ENCODE measurements at regions not wholly inside any gene's neighbourhood (a gene's known extent, or its start where the extent isn't known, plus 50 kb on each side); places are given as distances from the start of the nearest gene placed in this dataset.
"Not testable (repeated sequence)": the region's sequence is repeated elsewhere in the genome, so short reads cannot be mapped to it uniquely, and the experiment has no call there.

- H3K27me3 Mint-ChIP-seq, DNase-seq, H3K4me1 Mint-ChIP-seq, ATAC-seq, H3K9me3 Mint-ChIP-seq, H3K27ac Mint-ChIP-seq, H3K4me3 Mint-ChIP-seq: not testable (repeated sequence)
Measured at GRCh38 chr13:104493502-104493901, 1427.3 kb upstream of the SLC10A2 start.

GRCh38 chr13:104491916-104492315 is 1425.7 kb upstream of the SLC10A2 start:
- DNase-seq = no peak
- Mint-ChIP-seq H3K4me1 (no peaks in the 10 kb centered on the region), H3K9me3 (no peaks in the 10 kb centered on the region), H3K27me3 (no peaks in the 10 kb centered on the region), H3K4me3 (no peak overlapping the region), H3K27ac (no peak overlapping the region)
- no peak for ATAC-seq

- DNase-seq = no peak
- no peak overlapping the region for H3K4me3 Mint-ChIP-seq
- no peak for ATAC-seq
- no peaks in the 10 kb centered on the region for H3K27me3 Mint-ChIP-seq
- no peak overlapping the region for H3K27ac Mint-ChIP-seq
- no peaks in the 10 kb centered on the region for H3K9me3 Mint-ChIP-seq
- no peaks in the 10 kb centered on the region for H3K4me1 Mint-ChIP-seq
Measured at GRCh38 chr13:104487006-104487405, 1420.8 kb upstream of the SLC10A2 start.

- Mint-ChIP-seq H3K4me1 (no peaks in the 10 kb centered on the region), H3K27me3 (no peaks in the 10 kb centered on the region), H3K27ac (no peak overlapping the region), H3K4me3 (no peak overlapping the region), H3K9me3 (no peaks in the 10 kb centered on the region)
- no peak for DNase-seq
- ATAC-seq = no peak
Measured at GRCh38 chr13:104485571-104485970, 1419.4 kb upstream of the SLC10A2 start.

- peaks cover 12 to 18% of the 10 kb centered on the region in 2 donors for H3K9me3 Mint-ChIP-seq
- DNase-seq (no peak), ATAC-seq (no peak)
- no peak overlapping the region for H3K4me3 Mint-ChIP-seq
- no peak overlapping the region for H3K27ac Mint-ChIP-seq
- no peaks in the 10 kb centered on the region for H3K27me3 Mint-ChIP-seq
- H3K4me1 Mint-ChIP-seq = no peaks in the 10 kb centered on the region
Measured at GRCh38 chr13:104483631-104484030, 1417.4 kb upstream of the SLC10A2 start.

- no peak overlapping the region for H3K27ac Mint-ChIP-seq
- no peak overlapping the region for H3K4me3 Mint-ChIP-seq
- H3K9me3 Mint-ChIP-seq = peaks cover 12 to 26% of the 10 kb centered on the region in 2 donors
- DNase-seq = no peak
- H3K27me3 Mint-ChIP-seq = no peaks in the 10 kb centered on the region
- H3K4me1 Mint-ChIP-seq = no peaks in the 10 kb centered on the region
- ATAC-seq = no peak
Measured at GRCh38 chr13:104477261-104477660, 1411.0 kb upstream of the SLC10A2 start.

GRCh38 chr13:104473936-104474335 is 1407.7 kb upstream of the SLC10A2 start:
- no peak for DNase-seq
- Mint-ChIP-seq H3K27ac (no peak overlapping the region), H3K27me3 (no peaks in the 10 kb centered on the region), H3K4me3 (no peak overlapping the region), H3K9me3 (peaks cover 3 to 10% of the 10 kb centered on the region in 2 donors), H3K4me1 (no peaks in the 10 kb centered on the region)
- no peak for ATAC-seq

GRCh38 chr13:104466016-104466415 is 1399.8 kb upstream of the SLC10A2 start:
- Mint-ChIP-seq H3K27me3 (no peaks in the 10 kb centered on the region), H3K27ac (no peak overlapping the region), H3K9me3 (no peaks in the 10 kb centered on the region), H3K4me3 (no peak overlapping the region), H3K4me1 (no peaks in the 10 kb centered on the region)
- DNase-seq = no peak
- ATAC-seq = no peak

- ATAC-seq (no peak), DNase-seq (no peak)
- Mint-ChIP-seq H3K27me3 (no peaks in the 10 kb centered on the region), H3K4me1 (no peaks in the 10 kb centered on the region), H3K27ac (no peak overlapping the region), H3K4me3 (no peak overlapping the region), H3K9me3 (peaks cover 0 to 7% of the 10 kb centered on the region in 2 donors)
Measured at GRCh38 chr13:104461049-104461448, 1394.8 kb upstream of the SLC10A2 start.

- ATAC-seq = no peak
- Mint-ChIP-seq H3K9me3 (peaks cover 0 to 7% of the 10 kb centered on the region in 2 donors), H3K27me3 (no peaks in the 10 kb centered on the region), H3K4me3 (no peak overlapping the region), H3K4me1 (no peaks in the 10 kb centered on the region), H3K27ac (no peak overlapping the region)
- no peak for DNase-seq
Measured at GRCh38 chr13:104460554-104460953, 1394.3 kb upstream of the SLC10A2 start.

- H3K4me3 Mint-ChIP-seq = no peak overlapping the region
Measured at GRCh38 chr13:104450006-104450405, 1383.8 kb upstream of the SLC10A2 start.

GRCh38 chr13:104447348-104447747 is 1381.1 kb upstream of the SLC10A2 start:
- H3K27ac Mint-ChIP-seq = peak overlapping the region in 1 of 2 donors; percentile 60
- no peak for ATAC-seq
- H3K9me3 Mint-ChIP-seq = peaks cover 17 to 32% of the 10 kb centered on the region in 2 donors
- no peaks in the 10 kb centered on the region for H3K4me1 Mint-ChIP-seq
- H3K27me3 Mint-ChIP-seq = peaks cover 8% of the 10 kb centered on the region
- H3K4me3 Mint-ChIP-seq = no peak overlapping the region
- no peak for DNase-seq

More at GRCh38 chr13:104450006-104450405, 1383.8 kb upstream of the SLC10A2 start:
- peaks cover 4 to 26% of the 10 kb centered on the region in 2 donors for H3K9me3 Mint-ChIP-seq
- ATAC-seq (no peak), DNase-seq (no peak)
- H3K27ac Mint-ChIP-seq = no peak overlapping the region
- peaks cover 8% of the 10 kb centered on the region for H3K27me3 Mint-ChIP-seq
- H3K4me1 Mint-ChIP-seq = no peaks in the 10 kb centered on the region

- no peak overlapping the region for H3K4me3 Mint-ChIP-seq
- H3K27me3 Mint-ChIP-seq = peaks cover 4% of the 10 kb centered on the region
- ATAC-seq (no peak), DNase-seq (no peak)
- H3K4me1 Mint-ChIP-seq = no peaks in the 10 kb centered on the region
- no peak overlapping the region for H3K27ac Mint-ChIP-seq
- peaks cover 17 to 30% of the 10 kb centered on the region in 2 donors for H3K9me3 Mint-ChIP-seq
Measured at GRCh38 chr13:104442536-104442935, 1376.3 kb upstream of the SLC10A2 start.

- Mint-ChIP-seq H3K4me3 (no peak overlapping the region), H3K27ac (no peak overlapping the region), H3K27me3 (no peaks in the 10 kb centered on the region), H3K4me1 (no peaks in the 10 kb centered on the region), H3K9me3 (no peaks in the 10 kb centered on the region)
- ATAC-seq (no peak), DNase-seq (no peak)
Measured at GRCh38 chr13:104436555-104436954, 1370.3 kb upstream of the SLC10A2 start.

- H3K27ac Mint-ChIP-seq = no peak overlapping the region
- no peak for ATAC-seq
- H3K9me3 Mint-ChIP-seq = no peaks in the 10 kb centered on the region
- H3K4me3 Mint-ChIP-seq = no peak overlapping the region
- H3K27me3 Mint-ChIP-seq = no peaks in the 10 kb centered on the region
- no peaks in the 10 kb centered on the region for H3K4me1 Mint-ChIP-seq
- no peak for DNase-seq
Measured at GRCh38 chr13:104431895-104432294, 1365.7 kb upstream of the SLC10A2 start.

- DNase-seq (no peak), ATAC-seq (no peak)
- Mint-ChIP-seq H3K4me3 (no peak overlapping the region), H3K27me3 (no peaks in the 10 kb centered on the region), H3K27ac (no peak overlapping the region), H3K4me1 (no peaks in the 10 kb centered on the region), H3K9me3 (no peaks in the 10 kb centered on the region)
Measured at GRCh38 chr13:104426435-104426834, 1360.2 kb upstream of the SLC10A2 start.

- Mint-ChIP-seq H3K9me3 (no peaks in the 10 kb centered on the region), H3K27ac (no peak overlapping the region), H3K4me1 (no peaks in the 10 kb centered on the region), H3K4me3 (no peak overlapping the region), H3K27me3 (no peaks in the 10 kb centered on the region)
- no peak for DNase-seq
- no peak for ATAC-seq
Measured at GRCh38 chr13:104422668-104423067, 1356.5 kb upstream of the SLC10A2 start.

Data from stimulated activated naive CD8-positive, alpha-beta T cell treated with anti-CD3 and anti-CD28 coated beads, Interleukin-15, amount 100 ng/mL, for 72 hours (primary cell).